Mesodermal cell (in vitro differentiated cells): ENCODE measurements at regions not wholly inside any gene's neighbourhood (a gene's known extent, or its start where the extent isn't known, plus 50 kb on each side); places are given as distances from the start of the nearest gene placed in this dataset.

Experiments used
- H3K27ac ChIP-seq: 2 replicates; pipeline ENCODE4 v1.7.0; 2013; ENCODE audit warnings: mild to moderate bottlenecking, low read depth, low read length, moderate library complexity; ENCODE audit not compliant: severe bottlenecking
- H3K36me3 ChIP-seq: 2 replicates; pipeline ENCODE4 v1.7.1; 2013; ENCODE audit warnings: mild to moderate bottlenecking, low read length, moderate library complexity; ENCODE audit not compliant: control insufficient read depth, insufficient read depth
- H3K4me1 ChIP-seq: one replicate; pipeline ENCODE4 v1.7.1; 2013; ENCODE audit warnings: mild to moderate bottlenecking, low read length; ENCODE audit not compliant: insufficient read depth, control insufficient read depth, poor library complexity, severe bottlenecking
- H3K4me3 ChIP-seq: 2 replicates; pipeline ENCODE4 v1.7.0; 2013; ENCODE audit warnings: low read length, control low read depth, mild to moderate bottlenecking; ENCODE audit not compliant: insufficient read depth, poor library complexity, severe bottlenecking; ENCODE audit errors: extremely low read depth
- H3K9me3 ChIP-seq: 2 replicates; pipeline ENCODE4 v1.7.1; 2013; ENCODE audit warnings: mild to moderate bottlenecking, low read length, moderate library complexity; ENCODE audit not compliant: control insufficient read depth
- WGBS, 2 experiments: methylation state at CpG; one replicate each; pipeline ENCODE4 v1.1.5; 2013; ENCODE audit warnings: missing lambda C conversion rate in 2 of 2; ENCODE audit not compliant: insufficient coverage in 2 of 2; 5-methylcytosine and 5-hydroxymethylcytosine counted together

GRCh38 chr4:14865804-14866203, 136.5 kb upstream of the CPEB2 start:
- Histone ChIP-seq H3K4me3 (no peak overlapping the region), H3K4me1 (no peaks in the 10 kb centered on the region), H3K36me3 (no peaks in the 10 kb centered on the region), H3K27ac (no peak overlapping the region), H3K9me3 (no peaks in the 10 kb centered on the region)

DNA sequence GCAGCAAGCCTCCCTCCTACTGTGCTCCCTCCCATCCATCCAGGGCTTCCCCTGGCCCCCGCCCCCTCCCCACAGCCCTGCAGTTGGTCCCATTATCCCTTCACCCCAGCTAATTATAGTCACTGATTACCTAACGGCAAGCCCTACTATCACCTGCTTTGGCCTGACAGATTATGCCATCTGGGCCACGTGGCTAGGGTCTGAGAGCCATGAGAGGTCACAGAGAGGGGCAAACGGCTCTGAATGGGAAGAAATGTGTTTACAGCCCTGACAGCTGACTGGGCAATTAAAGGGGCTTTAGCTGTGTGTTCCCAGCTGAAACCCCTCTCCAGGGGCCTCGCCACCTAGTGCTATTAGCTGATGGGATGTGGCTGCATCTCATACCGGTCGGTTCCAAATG, 134.4 kb upstream of the CPEB2 start:
- Histone ChIP-seq H3K27ac (no peak overlapping the region), H3K9me3 (no peaks in the 10 kb centered on the region), H3K36me3 (no peaks in the 10 kb centered on the region), H3K4me3 (no peak overlapping the region), H3K4me1 (no peaks in the 10 kb centered on the region)
- 50 to 66% methylated on average over 5 to 6 of the region's 7 CpGs for whole genome bisulfite sequencing, 2 experiments

DNA sequence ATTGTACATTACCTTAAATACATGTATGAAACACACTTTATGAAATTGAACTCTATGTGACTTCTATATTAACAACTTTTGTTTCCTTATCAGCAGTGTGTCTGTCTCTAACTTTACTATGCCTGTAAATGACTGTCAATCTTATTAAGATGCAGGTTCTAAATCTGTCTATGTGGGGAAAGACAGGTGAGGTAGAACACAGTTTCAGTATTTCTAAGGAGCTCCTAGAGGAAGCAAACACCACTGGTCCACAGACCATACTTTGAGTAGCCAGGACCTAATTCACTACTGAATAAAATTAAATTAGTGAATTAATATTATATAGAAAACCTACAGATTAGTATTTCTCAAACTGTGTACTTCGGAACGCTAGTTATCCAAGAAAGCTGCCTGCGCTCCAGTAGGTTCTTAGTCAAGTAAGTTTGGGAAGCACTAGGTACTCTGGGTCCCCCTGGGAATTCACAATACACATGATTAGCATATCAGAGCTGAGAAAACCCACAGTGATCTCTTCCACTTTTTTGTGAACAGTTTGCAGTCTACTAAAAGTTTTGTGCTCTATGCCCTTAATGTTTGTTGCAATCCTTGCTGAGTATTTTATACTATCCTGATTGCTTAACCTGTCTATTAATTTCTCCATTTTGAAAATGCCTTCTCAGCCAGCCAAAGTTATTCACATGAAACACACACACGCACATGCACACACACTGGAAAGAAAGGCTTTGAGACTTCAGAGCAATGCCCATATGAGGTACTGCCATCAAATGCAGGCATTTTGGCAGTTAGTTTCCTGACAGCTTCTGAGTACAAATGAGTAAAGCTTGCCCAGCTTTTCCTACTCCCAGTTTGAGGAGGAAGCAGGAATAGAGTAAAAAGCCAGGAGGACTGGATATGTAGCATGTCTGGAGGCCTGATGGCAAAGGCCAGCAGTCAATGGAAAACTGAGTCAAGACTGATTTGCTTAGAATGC, 133.6 kb upstream of the CPEB2 start:
- H3K36me3 ChIP-seq: no peaks in the 10 kb centered on the region
- whole genome bisulfite sequencing, 2 experiments: 91 to 97% methylated on average over 4 of the region's 4 CpGs
- H3K4me1 ChIP-seq: no peaks in the 10 kb centered on the region
- no peaks in the 10 kb centered on the region for H3K9me3 ChIP-seq
- no peak overlapping the region for H3K4me3 ChIP-seq
- no peak overlapping the region for H3K27ac ChIP-seq

DNA sequence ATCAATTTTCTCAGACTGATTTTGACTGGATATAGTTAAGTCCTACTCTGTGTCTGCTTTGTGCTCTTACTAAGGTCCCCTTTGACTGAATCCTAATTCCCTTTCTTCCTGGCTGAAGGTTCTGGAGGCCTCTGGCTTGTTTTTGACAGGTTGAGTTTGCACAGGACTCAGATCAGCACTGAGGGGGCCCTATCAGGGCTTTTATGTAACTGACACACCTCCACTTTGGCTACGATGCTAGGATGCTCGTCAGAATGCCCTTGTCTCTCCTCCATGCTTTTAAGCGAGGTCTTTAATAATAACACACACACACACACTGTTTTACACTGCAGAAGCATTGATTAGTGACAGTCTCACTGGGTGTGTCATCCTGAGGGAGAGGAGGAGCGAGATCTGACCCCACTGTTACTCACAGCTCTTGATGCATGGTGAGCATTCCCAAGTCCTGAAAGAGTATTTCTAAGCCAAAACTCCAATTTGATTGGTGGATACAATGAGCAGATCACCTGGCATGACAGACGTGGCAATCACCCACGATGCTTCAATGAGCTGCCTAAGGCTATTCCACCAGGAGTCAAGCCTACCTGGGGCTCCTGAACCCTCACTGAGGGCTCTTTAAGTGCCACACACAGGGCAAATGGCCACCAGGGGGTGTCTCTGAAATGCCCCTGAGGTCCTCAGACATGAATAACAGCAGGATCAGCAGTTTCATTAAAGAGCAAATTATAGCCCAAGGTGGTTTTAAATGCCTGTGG, 130.4 kb upstream of the CPEB2 start:
- Histone ChIP-seq H3K4me3 (no peak overlapping the region), H3K4me1 (no peaks in the 10 kb centered on the region), H3K27ac (no peak overlapping the region), H3K9me3 (no peaks in the 10 kb centered on the region), H3K36me3 (no peaks in the 10 kb centered on the region)
- 54 to 63% methylated on average over 3 to 4 of the region's 6 CpGs for WGBS, 2 experiments

DNA sequence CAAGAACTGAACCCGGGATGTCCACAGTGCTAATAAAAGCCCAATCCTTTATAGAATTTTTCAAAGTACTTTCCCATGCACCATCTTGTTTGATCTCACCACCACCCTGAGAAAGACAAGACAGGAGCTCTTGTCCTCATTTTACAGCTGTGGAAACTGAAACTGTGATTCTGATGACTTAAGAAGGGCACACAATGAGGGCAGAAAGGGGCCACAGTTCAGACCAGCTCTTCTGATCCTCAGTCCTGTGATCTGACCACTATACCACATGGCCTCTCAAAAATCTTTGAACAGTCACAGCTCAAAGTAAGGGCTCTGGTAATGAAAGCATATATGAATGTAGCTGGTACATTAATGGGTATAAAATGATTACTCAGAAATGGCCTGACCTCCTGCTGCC, 127.3 kb upstream of the CPEB2 start:
- no peaks in the 10 kb centered on the region for H3K4me1 ChIP-seq
- no peak overlapping the region for H3K27ac ChIP-seq
- H3K4me3 ChIP-seq: no peak overlapping the region
- WGBS, 2 experiments: no CpG with 5 or more reads among the region's 1 CpG
- H3K36me3 ChIP-seq: no peaks in the 10 kb centered on the region
- no peaks in the 10 kb centered on the region for H3K9me3 ChIP-seq

GRCh38 chr4:14877246-14878225, 124.7 kb upstream of the CPEB2 start:
- no peak overlapping the region for H3K4me3 ChIP-seq
- H3K4me1 ChIP-seq: no peaks in the 10 kb centered on the region
- no peaks in the 10 kb centered on the region for H3K36me3 ChIP-seq
- no peaks in the 10 kb centered on the region for H3K9me3 ChIP-seq
- H3K27ac ChIP-seq: no peak overlapping the region
- WGBS, 2 experiments: 95 to 100% methylated on average over 2 of the region's 6 CpGs

- no peak overlapping the region for H3K4me3 ChIP-seq
- no peaks in the 10 kb centered on the region for H3K4me1 ChIP-seq
- H3K36me3 ChIP-seq: no peaks in the 10 kb centered on the region
- H3K27ac ChIP-seq: no peak overlapping the region
- WGBS, 2 experiments: no CpG with 5 or more reads among the region's 3 CpGs
- no peaks in the 10 kb centered on the region for H3K9me3 ChIP-seq
These were observed 123.6 kb upstream of the CPEB2 start for GRCh38 chr4:14878681-14879080.

DNA sequence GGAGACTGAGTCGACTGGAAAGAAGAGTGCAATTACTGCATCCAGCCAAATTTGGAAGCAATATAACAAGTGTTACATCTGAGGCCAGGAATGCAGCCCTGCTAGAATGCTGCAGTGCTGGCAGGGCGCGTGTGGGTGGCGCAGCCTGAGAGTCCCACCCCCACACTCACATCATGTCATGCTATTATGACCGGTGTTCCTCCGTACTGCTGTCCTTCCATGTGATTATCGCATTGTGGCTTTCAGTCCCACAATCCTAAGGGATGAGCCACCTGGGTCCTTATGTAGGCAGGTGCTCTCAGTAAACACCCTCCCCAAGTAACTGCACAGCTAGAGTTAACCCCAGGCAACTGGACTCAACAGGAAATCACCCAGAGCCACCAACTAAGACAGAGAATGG, 122.6 kb upstream of the CPEB2 start:
- Histone ChIP-seq H3K4me1 (no peaks in the 10 kb centered on the region), H3K9me3 (no peaks in the 10 kb centered on the region), H3K4me3 (no peak overlapping the region), H3K27ac (no peak overlapping the region), H3K36me3 (no peaks in the 10 kb centered on the region)
- whole genome bisulfite sequencing, 2 experiments: 88 to 94% methylated on average over 7 of the region's 7 CpGs

- Histone ChIP-seq H3K36me3 (no peaks in the 10 kb centered on the region), H3K4me1 (no peaks in the 10 kb centered on the region), H3K27ac (no peak overlapping the region), H3K9me3 (no peaks in the 10 kb centered on the region), H3K4me3 (no peak overlapping the region)
- WGBS, 2 experiments: 91% methylated on average over 1 of the region's 2 CpGs; no CpG with 5 or more reads in 1 of the 2 experiments
These were observed 121.5 kb upstream of the CPEB2 start for GRCh38 chr4:14880805-14881204.

- Histone ChIP-seq H3K36me3 (no peaks in the 10 kb centered on the region), H3K27ac (no peak overlapping the region), H3K4me1 (no peaks in the 10 kb centered on the region), H3K9me3 (no peaks in the 10 kb centered on the region), H3K4me3 (no peak overlapping the region)
- WGBS, 2 experiments: 94 to 100% methylated on average over 2 to 3 of the region's 3 CpGs
These were observed 119.1 kb upstream of the CPEB2 start for GRCh38 chr4:14883166-14883565.
